ENCODE measurements at regions not wholly inside any gene's neighbourhood (a gene's known extent, or its start where the extent isn't known, plus 50 kb on each side); places are given as distances from the start of the nearest gene placed in this dataset.

- Histone ChIP-seq H3K36me3 (no peaks in the 10 kb centered on the region), H3K27ac (no peak overlapping the region), H3K4me3 (no peak overlapping the region), H3K27me3 (no peaks in the 10 kb centered on the region), H3K4me1 (no peaks in the 10 kb centered on the region), H3K9me3 (no peaks in the 10 kb centered on the region)
- no peak for TF ChIP-seq CTCF (IDR thresholded peaks at IDR 0.05)
- DNase-seq (ENCODE audit: low spot score in 2 of 2) = no peak
- intact Hi-C loops (cut with DNase I) = no loop called here
Observed at GRCh38 chr16:11480634-11481033, 106.1 kb downstream of the LITAF start.

- Histone ChIP-seq H3K9me3 (no peaks in the 10 kb centered on the region), H3K4me1 (no peaks in the 10 kb centered on the region), H3K4me3 (no peak overlapping the region), H3K36me3 (no peaks in the 10 kb centered on the region), H3K27ac (no peak overlapping the region), H3K27me3 (no peaks in the 10 kb centered on the region)
- TF ChIP-seq CTCF (IDR thresholded peaks at IDR 0.05) = no peak
- intact Hi-C loops (cut with DNase I) = no loop called here
- DNase-seq (ENCODE audit: low spot score in 2 of 2) = no peak
Observed at GRCh38 chr16:11481987-11482386, 104.7 kb downstream of the LITAF start.

GRCh38 chr16:11482946-11483748, 103.6 kb downstream of the LITAF start:
- intact Hi-C loops (cut with DNase I) = no loop called here
- no peaks in the 10 kb centered on the region for H3K4me1 ChIP-seq
- no peaks in the 10 kb centered on the region for H3K27me3 ChIP-seq
- DNase-seq (ENCODE audit: low spot score in 2 of 2) = no peak
- no peaks in the 10 kb centered on the region for H3K9me3 ChIP-seq
- no peak overlapping the region for H3K4me3 ChIP-seq
- no peaks in the 10 kb centered on the region for H3K36me3 ChIP-seq
- H3K27ac ChIP-seq = no peak overlapping the region
- no peak for TF ChIP-seq CTCF (IDR thresholded peaks at IDR 0.05)

- Histone ChIP-seq H3K9me3 (no peaks in the 10 kb centered on the region), H3K4me3 (no peak overlapping the region), H3K27me3 (no peaks in the 10 kb centered on the region), H3K27ac (no peak overlapping the region), H3K36me3 (no peaks in the 10 kb centered on the region), H3K4me1 (no peaks in the 10 kb centered on the region)
- TF ChIP-seq CTCF (IDR thresholded peaks at IDR 0.05) = no peak
- intact Hi-C loops (cut with DNase I) = no loop called here
- no peak for DNase-seq (ENCODE audit: low spot score in 2 of 2)
Observed at GRCh38 chr16:11484691-11485258, 101.9 kb downstream of the LITAF start.

- H3K4me3 ChIP-seq = no peak overlapping the region
- H3K9me3 ChIP-seq = peaks cover 0 to 6% of the 10 kb centered on the region in 2 donors
- DNase-seq (ENCODE audit: low spot score in 2 of 2) = no peak
- no peaks in the 10 kb centered on the region for H3K36me3 ChIP-seq
- H3K27ac ChIP-seq = no peak overlapping the region
- TF ChIP-seq CTCF (IDR thresholded peaks at IDR 0.05) = no peak
- no peaks in the 10 kb centered on the region for H3K27me3 ChIP-seq
- intact Hi-C loops (cut with DNase I) = no loop called here
- H3K4me1 ChIP-seq = no peaks in the 10 kb centered on the region
Observed at GRCh38 chr16:11485676-11486075, 101.0 kb downstream of the LITAF start.

All from ascending aorta (tissue), 2 donors.